ENCODE measurements at regions not wholly inside any gene's neighbourhood (a gene's known extent, or its start where the extent isn't known, plus 50 kb on each side); places are given as distances from the start of the nearest gene placed in this dataset.
"Not testable (repeated sequence)": the region's sequence is repeated elsewhere in the genome, so short reads cannot be mapped to it uniquely, and the experiment has no call there.

GRCh38 chr5:118284230-118284629 is 704.1 kb downstream of the DTWD2 start:
- not testable (repeated sequence) for DNase-seq, ATAC-seq

GRCh38 chr5:118282480-118283038 is 705.8 kb downstream of the DTWD2 start:
- not testable (repeated sequence) for ATAC-seq, DNase-seq

DNA sequence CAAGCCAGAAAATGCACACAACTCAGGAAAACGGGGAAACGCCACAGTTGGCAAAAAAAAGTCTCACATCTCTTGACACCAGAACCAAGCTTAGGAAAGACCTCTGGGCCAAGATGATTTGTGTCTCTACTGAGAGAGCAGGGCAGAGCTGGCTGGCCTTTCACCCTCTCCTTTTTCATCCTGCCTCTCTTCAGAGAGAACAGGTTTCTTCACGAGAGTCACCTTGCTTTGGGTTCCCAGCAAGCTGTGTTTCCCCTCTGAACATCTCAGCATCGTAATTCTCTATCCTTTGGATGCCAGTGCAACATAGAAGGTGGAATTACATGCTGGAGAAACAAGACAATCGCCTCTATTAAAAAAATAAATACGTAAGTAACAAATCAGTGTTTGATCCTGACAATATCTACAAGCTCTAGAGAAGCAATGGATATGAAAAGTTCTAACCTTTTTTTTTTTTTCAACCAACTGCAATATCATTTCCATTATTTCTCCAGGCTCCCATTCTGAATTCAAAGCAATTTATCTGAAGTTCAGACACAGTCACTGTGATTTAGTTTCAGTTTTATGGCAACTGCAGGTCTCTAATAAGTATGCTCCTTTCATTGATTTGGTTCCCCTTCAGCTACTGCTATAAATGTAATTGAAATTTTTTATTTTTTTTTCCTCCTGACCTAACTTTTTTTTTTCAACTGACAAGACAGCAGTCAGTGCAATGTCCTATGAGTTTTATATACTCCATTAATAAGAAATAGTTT is 708.6 kb downstream of the DTWD2 start:
- DNase-seq = no peak

DNA sequence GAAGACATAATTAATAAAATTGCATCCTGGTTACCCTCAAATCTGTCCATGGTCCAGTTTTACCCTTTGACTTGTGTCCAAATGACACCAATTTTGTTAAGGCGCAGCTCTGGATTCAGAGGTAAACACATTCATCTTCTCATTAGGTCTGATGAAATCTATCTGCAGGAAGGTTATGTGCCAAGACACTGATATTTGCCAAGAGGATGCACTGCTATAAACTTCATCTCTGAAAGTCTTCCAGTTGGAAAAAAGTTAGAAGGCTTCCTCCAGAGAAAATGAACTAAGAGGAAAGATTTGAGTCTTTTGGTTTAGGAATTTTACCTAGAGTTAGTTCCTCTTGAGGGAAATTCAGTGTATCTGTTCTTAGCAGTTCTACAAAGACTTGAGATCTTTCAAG is 717.8 kb downstream of the DTWD2 start:
- DNase-seq = no peak
- no peak for ATAC-seq

More for the DNA sequence above, 708.6 kb downstream of the DTWD2 start:
- no peak for ATAC-seq

DNA sequence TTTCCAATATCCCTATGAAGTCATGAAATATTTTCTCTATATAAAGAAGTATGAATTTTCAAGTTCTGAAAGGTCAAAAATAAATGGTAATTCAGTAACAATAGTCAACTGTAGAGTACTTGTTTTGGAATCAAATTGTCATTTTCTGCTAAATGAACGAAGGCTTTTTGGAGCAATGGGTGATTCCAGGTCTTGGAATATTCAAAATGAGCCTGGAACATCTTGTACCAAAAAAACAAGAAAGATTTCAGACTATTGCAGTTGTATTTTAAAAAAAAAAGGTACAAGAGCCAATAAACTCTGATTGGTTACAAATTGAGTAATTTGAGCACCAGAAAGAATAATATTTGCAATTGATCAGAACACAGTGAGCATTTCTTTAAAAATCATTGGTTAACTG is 730.1 kb downstream of the DTWD2 start:
- DNase-seq (no peak), ATAC-seq (no peak)

DNA sequence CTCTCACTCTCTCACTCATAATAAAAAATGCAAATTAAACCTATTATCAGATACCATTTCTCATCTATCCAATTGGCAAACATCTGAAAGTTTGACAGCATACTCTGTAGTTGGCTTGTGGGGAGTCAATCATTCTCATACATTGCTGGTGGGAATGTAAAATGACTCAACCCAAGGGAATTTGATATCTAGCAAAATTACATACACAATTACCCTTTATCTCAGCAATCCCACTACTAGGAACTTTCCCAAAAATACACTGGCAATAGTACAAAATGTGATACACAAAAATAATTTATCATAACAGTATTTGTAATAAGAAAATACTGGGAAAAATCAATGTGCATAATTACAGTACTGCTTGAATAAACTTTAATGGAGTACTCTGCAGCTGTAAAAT is 731.3 kb downstream of the DTWD2 start:
- DNase-seq = no peak
- no peak for ATAC-seq

- no peak for ATAC-seq
- DNase-seq = no peak
Measured at GRCh38 chr5:118253225-118254061, 734.9 kb downstream of the DTWD2 start.

DNA sequence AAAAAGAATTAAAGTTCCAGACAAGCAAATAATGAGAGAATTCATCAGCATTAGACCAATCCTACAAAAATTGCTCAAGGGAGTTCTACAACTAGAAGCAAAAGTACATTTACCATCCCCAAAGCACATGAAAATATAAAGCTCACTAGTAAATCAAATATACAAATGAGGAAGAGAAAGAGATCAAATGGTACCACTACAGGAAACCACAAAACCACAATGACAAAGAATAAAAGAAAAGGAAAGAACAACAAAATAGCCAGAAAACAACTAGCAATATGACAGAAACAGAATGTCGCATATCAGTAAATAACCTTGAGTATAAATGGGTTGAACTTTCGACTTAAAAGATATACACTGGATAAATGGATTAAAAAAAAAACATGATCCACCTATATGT is 739.0 kb downstream of the DTWD2 start:
- ATAC-seq (no peak), DNase-seq (no peak)

GRCh38 chr5:118247458-118247857 is 740.9 kb downstream of the DTWD2 start:
- DNase-seq = no peak
- ATAC-seq = no peak

DNA sequence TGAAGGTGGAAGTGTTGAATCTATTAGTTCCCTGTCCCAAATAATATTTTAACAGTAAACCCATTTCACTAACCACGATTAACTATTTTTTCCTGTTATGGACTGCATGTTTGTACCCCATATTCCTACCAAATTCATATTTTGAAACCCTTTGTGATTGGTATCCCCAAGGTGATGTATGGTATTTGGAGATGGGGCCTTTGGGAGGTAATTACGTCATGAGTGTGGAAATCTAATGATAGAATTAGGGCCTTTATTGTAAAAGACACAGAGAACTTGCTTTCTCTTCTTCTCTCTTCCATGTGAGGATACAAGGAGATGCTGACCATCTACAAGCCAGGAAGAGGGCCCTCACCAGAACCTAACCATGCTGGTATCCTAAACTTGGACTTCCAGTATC is 744.7 kb downstream of the DTWD2 start:
- DNase-seq (no peak), ATAC-seq (no peak)

- DNase-seq (no peak), ATAC-seq (no peak)
Measured at GRCh38 chr5:118243068-118243467, 745.3 kb downstream of the DTWD2 start.

DNA sequence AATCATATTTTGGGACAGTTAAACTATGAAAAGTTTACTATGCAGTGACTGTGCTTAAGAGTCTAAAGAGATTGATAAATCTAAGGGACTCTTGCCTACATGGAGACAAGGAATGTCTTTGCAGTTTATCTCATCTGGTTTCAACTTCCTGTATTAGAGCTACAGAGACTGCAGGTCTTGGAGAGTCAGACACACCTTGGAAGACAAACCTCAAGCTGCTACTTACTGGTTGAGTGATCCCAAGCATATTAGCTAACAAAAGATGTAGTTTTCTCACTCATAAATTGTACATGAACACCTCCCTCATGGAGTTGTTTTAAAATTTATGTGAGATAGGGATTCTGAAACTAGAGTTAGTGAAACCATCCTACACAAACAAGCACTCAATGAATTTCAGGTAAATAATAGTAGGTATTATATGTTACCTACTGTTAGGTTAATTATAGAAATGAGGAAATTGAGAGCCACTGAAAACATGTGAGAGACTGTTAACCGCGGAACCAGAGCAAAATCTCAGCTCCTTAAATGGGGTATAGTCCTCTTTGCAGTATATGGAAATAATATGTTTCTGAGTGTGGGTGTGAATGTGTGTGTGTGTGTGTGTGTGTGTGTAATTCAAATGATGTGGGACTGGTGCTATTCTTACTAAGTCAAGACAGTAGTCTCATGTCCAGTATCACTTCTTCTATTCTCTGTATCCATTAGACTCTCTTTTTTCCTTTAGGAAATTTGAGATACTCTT is 752.1 kb downstream of the DTWD2 start:
- no peak for DNase-seq
- no peak for ATAC-seq

DNA sequence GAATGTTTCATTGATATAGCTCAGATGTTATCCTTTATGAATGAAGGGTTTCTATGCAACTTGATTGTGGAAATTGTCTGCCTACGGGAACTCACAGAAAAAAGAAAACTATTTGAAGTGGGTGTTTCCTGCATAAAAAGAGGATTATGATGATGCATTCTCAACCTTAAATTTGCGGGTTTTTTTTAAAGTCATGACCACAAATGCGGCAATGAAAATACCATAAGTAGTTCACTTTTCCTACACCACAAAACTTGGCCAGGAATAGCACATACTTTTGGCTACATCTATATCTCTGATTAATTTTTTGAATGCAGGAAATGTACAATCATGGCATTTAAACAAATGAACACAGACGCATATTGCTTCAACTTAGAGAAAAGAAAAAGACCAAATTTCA is 754.7 kb downstream of the DTWD2 start:
- no peak for ATAC-seq
- no peak for DNase-seq

DNA sequence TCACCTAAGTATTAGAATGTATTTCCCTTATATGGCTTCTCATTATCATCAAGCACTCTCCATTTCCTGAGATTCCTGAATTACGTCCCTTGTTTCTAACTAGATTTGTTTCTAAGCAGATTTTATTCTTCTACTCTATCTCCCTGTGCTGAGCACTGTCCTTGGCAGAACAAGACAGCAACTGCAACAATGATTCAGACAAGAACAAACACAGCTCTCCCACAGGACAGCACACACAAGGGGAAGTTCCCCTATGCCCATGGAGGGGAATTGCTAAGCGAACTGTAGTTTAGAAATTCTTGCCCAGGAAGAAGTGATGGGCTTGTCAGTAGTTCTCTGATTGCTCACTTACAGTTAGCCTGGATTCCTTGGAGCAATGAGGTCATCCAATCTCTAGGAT is 759.9 kb downstream of the DTWD2 start:
- ATAC-seq = no peak

DNA sequence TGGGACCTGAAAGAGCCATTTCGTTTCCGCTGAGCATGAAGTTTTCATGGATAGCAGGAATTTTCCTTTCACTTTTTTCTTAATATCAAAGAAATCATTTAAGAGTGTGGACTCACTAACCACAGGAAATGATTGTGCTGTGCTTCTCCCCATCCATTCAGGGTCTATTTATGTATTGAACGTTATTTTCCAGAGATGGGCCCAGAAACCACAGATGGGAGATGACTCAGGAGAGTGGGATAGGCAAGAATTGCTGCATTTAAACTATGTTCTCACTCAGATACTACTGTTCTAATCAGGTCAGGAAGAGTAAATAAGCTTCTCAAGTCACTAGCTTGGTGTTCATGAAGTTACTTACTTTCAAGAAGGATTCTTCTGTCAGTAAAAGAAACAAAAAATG is 763.8 kb downstream of the DTWD2 start:
- DNase-seq (no peak), ATAC-seq (no peak)

More for the DNA sequence above, 759.9 kb downstream of the DTWD2 start:
- no peak for DNase-seq

DNA sequence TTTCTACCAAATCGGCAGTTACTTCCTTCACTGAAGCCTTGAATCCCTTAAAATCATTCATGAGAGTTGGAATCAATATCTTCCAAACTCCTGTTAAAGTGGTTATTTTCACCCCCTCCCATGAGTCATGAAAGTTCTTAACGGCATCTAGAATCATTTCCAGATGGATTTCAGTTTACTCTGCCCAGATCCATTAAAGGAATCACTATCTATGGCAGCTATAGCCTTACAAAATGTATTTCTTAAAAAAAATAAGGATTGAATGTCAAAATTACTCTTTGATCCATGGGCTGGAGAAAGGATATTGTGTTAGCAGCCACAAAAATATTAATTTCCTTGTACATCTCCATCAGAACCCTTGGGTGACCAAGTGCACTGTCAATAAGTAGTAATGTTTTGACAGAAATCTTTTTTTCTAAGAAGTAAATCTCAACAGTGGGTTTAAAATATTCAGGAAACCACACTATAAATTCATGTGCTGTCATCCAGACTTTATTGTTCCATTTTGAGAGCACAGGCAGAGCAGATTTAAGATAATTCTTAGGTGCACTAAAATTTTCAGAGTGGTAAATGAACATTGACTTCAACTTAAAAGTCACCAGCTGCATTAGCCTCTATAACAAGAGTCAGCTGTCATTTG is 767.7 kb downstream of the DTWD2 start:
- ATAC-seq = no peak
- no peak for DNase-seq

DNA sequence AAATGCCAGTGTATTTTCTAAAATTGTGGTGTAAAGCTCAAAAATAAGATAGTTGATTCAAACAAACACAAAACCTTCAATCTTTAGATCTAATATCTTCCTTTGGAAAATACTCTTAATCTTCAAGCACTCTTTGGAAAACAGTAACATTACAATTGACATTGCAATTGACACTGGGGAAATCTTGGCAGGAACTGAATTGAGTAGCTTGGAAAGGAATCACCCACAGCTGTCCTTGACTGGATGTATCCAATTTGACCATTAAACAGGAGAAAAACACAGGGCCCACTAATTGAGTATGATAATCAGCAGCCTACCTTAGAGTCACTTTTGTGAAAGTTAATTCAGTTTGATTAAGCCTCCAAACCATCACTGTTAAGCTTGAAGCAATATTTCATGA is 776.7 kb downstream of the DTWD2 start:
- ATAC-seq (no peak), DNase-seq (no peak)

GRCh38 chr5:118208031-118208453 is 780.3 kb downstream of the DTWD2 start:
- DNase-seq = no peak
- ATAC-seq = no peak

DNA sequence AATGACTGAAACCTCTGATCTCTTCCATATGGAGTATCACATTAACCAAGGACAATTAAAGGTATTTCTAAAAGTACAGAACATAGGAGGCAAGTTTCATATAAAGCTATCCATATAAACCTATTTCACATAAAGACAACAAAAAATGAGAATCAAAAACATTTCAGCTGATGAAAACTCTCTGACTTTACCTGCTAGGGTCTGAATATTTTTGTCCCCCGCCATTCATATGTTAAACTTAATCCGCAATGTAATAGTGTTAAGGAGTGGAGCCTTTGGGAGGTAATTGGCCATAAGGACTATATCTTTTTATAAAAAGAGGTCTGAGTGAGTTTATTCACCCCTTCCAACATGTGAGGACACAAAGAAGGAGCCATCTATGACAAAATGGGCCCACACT is 788.5 kb downstream of the DTWD2 start:
- ATAC-seq (no peak), DNase-seq (no peak)

- no peak for DNase-seq
- ATAC-seq = no peak
Measured at GRCh38 chr5:118196229-118196628, 792.1 kb downstream of the DTWD2 start.

GRCh38 chr5:118195211-118195610 is 793.1 kb downstream of the DTWD2 start:
- ATAC-seq (no peak), DNase-seq (no peak)

Data from stimulated activated naive CD8-positive, alpha-beta T cell treated with anti-CD3 and anti-CD28 coated beads, Interleukin-15, Interleukin-2, amounts not matched to agents 100 U/mL and 50 U/mL, for 24 hours (primary cell).